ENCODE measurements at regions not wholly inside any gene's neighbourhood (a gene's known extent, or its start where the extent isn't known, plus 50 kb on each side); places are given as distances from the start of the nearest gene placed in this dataset.
"Not testable (repeated sequence)": the region's sequence is repeated elsewhere in the genome, so short reads cannot be mapped to it uniquely, and the experiment has no call there.

DNA sequence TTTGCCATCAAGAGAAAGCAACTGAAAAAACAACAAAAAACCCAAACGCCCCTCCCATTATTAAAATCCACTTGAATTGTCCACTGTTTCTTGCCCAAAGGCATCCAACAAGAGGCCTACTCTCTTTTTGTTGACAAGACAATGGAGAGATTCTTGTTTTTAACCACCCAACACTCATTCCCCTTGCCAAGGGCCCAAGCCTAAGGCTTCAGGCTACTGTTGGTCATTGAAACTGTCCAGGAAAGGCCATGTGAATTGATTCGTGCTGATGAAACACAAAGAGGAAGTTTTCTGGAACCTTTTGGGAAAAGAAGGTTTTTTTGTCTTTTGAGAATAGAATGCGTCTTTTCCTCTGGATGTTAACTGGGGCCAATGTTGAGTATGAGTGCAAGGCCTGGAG, 157.4 kb upstream of the PFN2 start:
- TF ChIP-seq, protein P1, sequence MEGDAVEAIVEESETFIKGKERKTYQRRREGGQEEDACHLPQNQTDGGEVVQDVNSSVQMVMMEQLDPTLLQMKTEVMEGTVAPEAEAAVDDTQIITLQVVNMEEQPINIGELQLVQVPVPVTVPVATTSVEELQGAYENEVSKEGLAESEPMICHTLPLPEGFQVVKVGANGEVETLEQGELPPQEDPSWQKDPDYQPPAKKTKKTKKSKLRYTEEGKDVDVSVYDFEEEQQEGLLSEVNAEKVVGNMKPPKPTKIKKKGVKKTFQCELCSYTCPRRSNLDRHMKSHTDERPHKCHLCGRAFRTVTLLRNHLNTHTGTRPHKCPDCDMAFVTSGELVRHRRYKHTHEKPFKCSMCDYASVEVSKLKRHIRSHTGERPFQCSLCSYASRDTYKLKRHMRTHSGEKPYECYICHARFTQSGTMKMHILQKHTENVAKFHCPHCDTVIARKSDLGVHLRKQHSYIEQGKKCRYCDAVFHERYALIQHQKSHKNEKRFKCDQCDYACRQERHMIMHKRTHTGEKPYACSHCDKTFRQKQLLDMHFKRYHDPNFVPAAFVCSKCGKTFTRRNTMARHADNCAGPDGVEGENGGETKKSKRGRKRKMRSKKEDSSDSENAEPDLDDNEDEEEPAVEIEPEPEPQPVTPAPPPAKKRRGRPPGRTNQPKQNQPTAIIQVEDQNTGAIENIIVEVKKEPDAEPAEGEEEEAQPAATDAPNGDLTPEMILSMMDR (IDR thresholded peaks at IDR 0.05; ENCODE audit: low read depth, low read length): no peak
- DNase-seq (ENCODE audit: low read depth in 2 of 2): no peak
- no peak overlapping the region for H3K4me3 ChIP-seq (replicated peaks in 1 of 2; ENCODE audit: low read depth in 2 of 2, low read length in 2 of 2)

GRCh38 chr3:150127011-150127490, 156.4 kb upstream of the PFN2 start:
- H3K4me3 ChIP-seq (replicated peaks in 1 of 2; ENCODE audit: low read depth in 2 of 2, low read length in 2 of 2): no peak overlapping the region
- no peak for DNase-seq (ENCODE audit: low read depth in 2 of 2)
- TF ChIP-seq, protein P1 (IDR thresholded peaks at IDR 0.05; ENCODE audit: low read depth, low read length): no peak

- no peak for DNase-seq (ENCODE audit: low read depth in 2 of 2)
- H3K4me3 ChIP-seq (replicated peaks in 1 of 2; ENCODE audit: low read depth in 2 of 2, low read length in 2 of 2): no peak overlapping the region
- TF ChIP-seq, protein P1 (IDR thresholded peaks at IDR 0.05; ENCODE audit: low read depth, low read length): no peak
These were observed 153.4 kb upstream of the PFN2 start for GRCh38 chr3:150124142-150124541.

DNA sequence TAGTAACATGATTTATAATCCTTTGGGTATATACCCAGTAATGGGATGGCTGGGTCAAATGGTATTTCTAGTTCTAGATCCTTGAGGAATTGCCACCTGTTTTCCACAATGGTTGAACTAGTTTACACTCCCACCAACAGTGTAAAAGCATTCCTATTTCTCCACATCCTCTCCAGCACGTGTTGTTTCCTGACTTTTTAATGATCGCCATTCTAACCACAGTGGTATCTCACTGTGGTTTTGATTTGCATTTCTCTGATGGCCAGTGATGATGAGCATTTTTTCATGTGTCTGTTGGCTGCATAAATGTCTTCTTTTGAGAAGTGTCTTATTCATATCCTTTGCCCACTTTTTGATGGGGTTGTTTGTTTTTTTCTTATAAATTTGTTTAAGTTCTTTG, 152.6 kb upstream of the PFN2 start:
- not testable (repeated sequence) for DNase-seq (ENCODE audit: low read depth in 2 of 2); H3K4me3 ChIP-seq (replicated peaks in 1 of 2; ENCODE audit: low read depth in 2 of 2, low read length in 2 of 2)

DNA sequence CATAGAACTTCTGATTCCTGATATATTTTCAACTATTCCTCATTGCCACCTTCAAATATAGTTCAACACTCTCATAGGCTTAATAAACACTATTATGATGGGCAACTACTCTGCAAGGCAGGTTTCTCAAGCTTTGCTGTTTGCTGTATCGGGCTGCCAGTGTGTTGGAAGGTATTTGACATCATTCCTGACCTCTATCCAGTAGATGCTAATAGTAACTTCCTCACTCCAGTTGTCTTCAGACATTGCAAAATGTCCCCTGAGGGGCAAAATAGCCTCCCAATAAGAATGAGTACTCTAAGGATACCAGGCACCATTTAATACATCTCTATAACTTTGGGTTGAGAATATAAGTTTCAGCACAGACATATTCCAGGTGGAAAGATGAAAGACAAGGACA, 147.5 kb upstream of the PFN2 start:
- no peak overlapping the region for H3K4me3 ChIP-seq (replicated peaks in 1 of 2; ENCODE audit: low read depth in 2 of 2, low read length in 2 of 2)
- TF ChIP-seq, protein P1 (IDR thresholded peaks at IDR 0.05; ENCODE audit: low read depth, low read length): no peak
- no peak for DNase-seq (ENCODE audit: low read depth in 2 of 2)

DNA sequence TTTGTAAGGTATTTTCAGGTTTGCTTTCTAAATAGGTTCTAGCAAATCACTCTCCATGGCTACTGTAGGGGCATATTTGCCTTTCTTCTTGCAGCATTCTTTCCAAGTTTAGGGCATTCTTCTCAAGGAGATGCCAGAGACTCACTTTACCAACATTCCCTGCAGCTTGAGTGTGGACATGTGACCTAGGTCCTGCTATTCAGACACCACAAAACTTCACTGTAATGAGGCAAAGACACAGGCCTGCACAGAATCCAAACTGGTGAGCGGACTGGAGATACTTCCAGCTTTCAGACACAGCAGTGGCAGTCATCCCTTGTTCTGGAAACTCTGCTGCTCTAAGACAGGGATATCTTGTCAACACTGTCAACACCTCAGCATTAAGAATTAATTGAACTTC, 146.4 kb upstream of the PFN2 start:
- no peak for DNase-seq (ENCODE audit: low read depth in 2 of 2)
- no peak overlapping the region for H3K4me3 ChIP-seq (replicated peaks in 1 of 2; ENCODE audit: low read depth in 2 of 2, low read length in 2 of 2)
- TF ChIP-seq, protein P1 (IDR thresholded peaks at IDR 0.05; ENCODE audit: low read depth, low read length): no peak

DNA sequence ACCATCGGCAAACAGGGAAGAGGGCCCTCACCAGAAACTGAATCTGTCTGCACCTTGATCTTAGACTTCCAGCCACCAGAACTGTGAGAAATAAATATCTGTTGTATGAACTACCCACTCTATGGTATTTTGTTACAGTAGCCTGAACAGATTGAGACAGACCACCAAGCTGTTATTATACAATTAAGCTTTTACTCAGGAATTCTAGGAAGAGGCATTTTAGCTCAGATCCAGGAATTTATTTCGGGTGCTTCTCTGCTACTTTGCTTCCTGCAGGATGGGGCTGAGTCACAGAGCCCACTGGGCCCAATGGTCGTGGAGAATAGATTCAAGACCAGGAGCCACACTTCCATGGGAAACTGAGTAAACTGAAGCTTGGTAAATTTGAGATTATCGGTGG, 145.5 kb upstream of the PFN2 start:
- no peak overlapping the region for H3K4me3 ChIP-seq (replicated peaks in 1 of 2; ENCODE audit: low read depth in 2 of 2, low read length in 2 of 2)
- no peak for DNase-seq (ENCODE audit: low read depth in 2 of 2)
- TF ChIP-seq, protein P1 (IDR thresholded peaks at IDR 0.05; ENCODE audit: low read depth, low read length): no peak
